Sigmoid colon (tissue), 4 donors: ENCODE measurements at regions not wholly inside any gene's neighbourhood (a gene's known extent, or its start where the extent isn't known, plus 50 kb on each side); places are given as distances from the start of the nearest gene placed in this dataset.

Source experiments
- CTCF ChIP-seq, 4 experiments: fragments of 450-650 bp in 3 of 4; fragments of 200-600 bp in 1 of 4; IDR thresholded peaks; one replicate each; pipeline ENCODE4 v1.5.1; 2016 to 2019; ENCODE audit warnings: antibody characterized with exemption in 4 of 4, mild to moderate bottlenecking in 3 of 4, moderate library complexity in 2 of 4
- EP300 ChIP-seq, 4 donors: sonication (generic); formaldehyde crosslinking; IDR thresholded peaks; one replicate each; pipeline ENCODE4 v1.6.1; 2017; ENCODE audit warnings: antibody characterized with exemption in 4 of 4
- POLR2A ChIP-seq, 2 donors: fragments of 450-650 bp; IDR thresholded peaks; one replicate each; pipeline ENCODE4 v1.6.1; 2016; ENCODE audit warnings: antibody characterized with exemption in 2 of 2, mild to moderate bottlenecking in 2 of 2, moderate library complexity in 2 of 2
- POLR2AphosphoS5 ChIP-seq, 4 donors: sonication (generic); formaldehyde crosslinking; IDR thresholded peaks; one replicate each; pipeline ENCODE4 v1.6.1; 2017; ENCODE audit warnings: antibody characterized with exemption in 4 of 4

GRCh38 chr21:35417762-35418161 lies 368.7 kb upstream of the RUNX1 start:
- TF ChIP-seq CTCF (IDR thresholded peaks at IDR 0.05), result no peak
- no peak for TF ChIP-seq POLR2AphosphoS5 (IDR thresholded peaks at IDR 0.05)
- no peak for TF ChIP-seq POLR2A (IDR thresholded peaks at IDR 0.05)
- no peak for TF ChIP-seq EP300 (IDR thresholded peaks at IDR 0.05)
